ENCODE measurements at regions not wholly inside any gene's neighbourhood (a gene's known extent, or its start where the extent isn't known, plus 50 kb on each side); places are given as distances from the start of the nearest gene placed in this dataset.

DNA sequence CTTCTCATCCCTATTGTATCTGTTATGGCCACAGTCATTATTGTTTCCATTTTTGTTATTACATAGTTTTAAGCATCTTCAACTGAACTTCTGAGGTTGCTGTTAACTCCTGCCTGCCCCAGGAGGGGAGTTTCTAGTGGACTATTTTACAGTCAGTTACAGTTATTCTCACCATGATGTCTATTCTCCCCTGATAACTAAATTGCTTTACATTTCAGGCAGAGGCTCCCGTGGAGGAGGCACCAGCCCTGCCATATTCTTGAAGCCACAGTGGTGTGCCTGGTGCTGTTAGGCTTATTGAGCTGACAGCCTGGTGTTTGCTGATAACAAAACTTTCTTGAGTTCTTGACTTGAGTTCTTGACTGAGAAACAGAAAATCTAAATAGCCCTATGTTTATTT, 256.4 kb downstream of the TFCP2L1 start:
- H3K27me3 ChIP-seq (ENCODE audit: insufficient read depth, insufficient read length) = peaks cover 20% of the 10 kb centered on the region
- H3K9ac ChIP-seq (ENCODE audit: insufficient read length, low read depth) = no peak overlapping the region
- no peak for DNase-seq (ENCODE audit: low read depth, low spot score)
- no peak overlapping the region for H3K4me3 ChIP-seq (ENCODE audit: insufficient read length, low read depth)
- TF ChIP-seq YY1 (IDR thresholded peaks at IDR 0.05; ENCODE audit: insufficient read depth, insufficient read length) (no peak), ZNF274 (IDR thresholded peaks at IDR 0.05; ENCODE audit: low read depth, low read length) (no peak), SUZ12 (IDR thresholded peaks at IDR 0.05; ENCODE audit: extremely low read depth, insufficient read depth, insufficient read length) (no peak)
- H3K9me3 ChIP-seq (ENCODE audit: insufficient read depth, low read length) = no peaks in the 10 kb centered on the region
- no peaks in the 10 kb centered on the region for H3K4me1 ChIP-seq (ENCODE audit: insufficient read depth, insufficient read length)
- H3K36me3 ChIP-seq (ENCODE audit: insufficient read depth, insufficient read length, low read length) = no peaks in the 10 kb centered on the region

DNA sequence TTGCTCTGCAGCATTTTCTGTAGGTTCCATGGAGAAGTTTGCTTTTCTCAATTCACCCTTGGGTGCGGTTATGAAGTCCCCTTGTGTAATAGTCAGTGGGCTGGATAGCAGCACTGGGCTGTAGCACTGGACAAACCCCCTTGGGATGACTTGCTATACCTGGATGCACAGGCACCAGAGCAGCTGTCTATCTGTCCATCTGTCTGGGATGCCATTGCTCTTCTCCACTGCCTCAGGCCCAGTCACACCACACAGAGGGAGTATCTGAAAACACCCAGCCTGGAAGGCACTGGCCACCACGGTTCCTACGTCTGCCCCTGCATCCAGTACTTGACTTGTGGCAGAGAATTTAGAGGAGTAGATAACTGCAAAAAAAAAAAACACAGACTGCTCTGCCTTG, 254.5 kb downstream of the TFCP2L1 start:
- no peaks in the 10 kb centered on the region for H3K36me3 ChIP-seq (ENCODE audit: insufficient read depth, insufficient read length, low read length)
- H3K27me3 ChIP-seq (ENCODE audit: insufficient read depth, insufficient read length) = peaks cover 30% of the 10 kb centered on the region
- no peak for DNase-seq (ENCODE audit: low read depth, low spot score)
- H3K4me3 ChIP-seq (ENCODE audit: insufficient read length, low read depth) = no peak overlapping the region
- no peaks in the 10 kb centered on the region for H3K4me1 ChIP-seq (ENCODE audit: insufficient read depth, insufficient read length)
- TF ChIP-seq SUZ12 (IDR thresholded peaks at IDR 0.05; ENCODE audit: extremely low read depth, insufficient read depth, insufficient read length) (no peak), YY1 (IDR thresholded peaks at IDR 0.05; ENCODE audit: insufficient read depth, insufficient read length) (no peak), ZNF274 (IDR thresholded peaks at IDR 0.05; ENCODE audit: low read depth, low read length) (no peak)
- no peak overlapping the region for H3K9ac ChIP-seq (ENCODE audit: insufficient read length, low read depth)
- no peaks in the 10 kb centered on the region for H3K9me3 ChIP-seq (ENCODE audit: insufficient read depth, low read length)

DNA sequence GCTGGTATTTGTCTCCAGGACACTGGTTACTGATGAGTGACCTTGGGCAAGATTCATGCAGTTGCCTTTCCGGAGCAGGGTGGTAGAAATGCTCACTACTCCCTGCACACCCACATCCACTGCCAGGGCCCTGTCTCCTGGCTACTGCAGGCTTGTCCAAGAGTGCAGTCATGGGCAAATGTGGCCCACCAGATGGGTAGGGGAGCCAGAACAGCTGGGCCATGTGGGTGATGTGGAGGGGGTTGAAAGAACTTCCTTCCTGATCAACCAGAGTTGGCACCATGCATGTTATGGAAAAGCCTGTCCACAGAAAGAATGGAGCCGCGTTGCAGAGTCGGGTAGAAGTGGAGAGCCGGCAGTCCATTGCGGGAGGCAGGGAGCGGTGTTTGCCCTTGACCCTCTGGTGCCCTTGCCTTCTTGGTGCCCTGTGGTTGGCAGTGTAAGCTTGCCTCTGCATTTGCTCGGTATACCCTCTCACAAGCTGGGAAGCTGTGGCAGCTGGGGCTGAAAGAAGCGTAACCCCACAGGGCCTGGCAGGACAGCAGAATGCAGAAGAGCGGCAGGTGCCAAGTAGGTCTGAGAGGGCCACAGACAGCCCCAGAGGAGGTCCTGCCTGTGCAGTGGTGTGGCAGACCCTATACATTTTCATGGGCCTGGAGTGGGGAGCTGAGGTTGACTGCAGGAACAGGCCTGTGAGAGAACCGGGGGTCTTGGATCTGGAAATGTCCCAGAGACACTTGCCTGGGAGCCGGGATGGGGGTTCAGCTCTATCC, 253.2 kb downstream of the TFCP2L1 start:
- TF ChIP-seq ZNF274 (IDR thresholded peaks at IDR 0.05; ENCODE audit: low read depth, low read length) (no peak), YY1 (IDR thresholded peaks at IDR 0.05; ENCODE audit: insufficient read depth, insufficient read length) (no peak), SUZ12 (IDR thresholded peaks at IDR 0.05; ENCODE audit: extremely low read depth, insufficient read depth, insufficient read length) (no peak)
- H3K9ac ChIP-seq (ENCODE audit: insufficient read length, low read depth) = no peak overlapping the region
- peaks cover 30% of the 10 kb centered on the region for H3K27me3 ChIP-seq (ENCODE audit: insufficient read depth, insufficient read length)
- H3K9me3 ChIP-seq (ENCODE audit: insufficient read depth, low read length) = no peaks in the 10 kb centered on the region
- no peaks in the 10 kb centered on the region for H3K4me1 ChIP-seq (ENCODE audit: insufficient read depth, insufficient read length)
- DNase-seq (ENCODE audit: low read depth, low spot score) = no peak
- H3K36me3 ChIP-seq (ENCODE audit: insufficient read depth, insufficient read length, low read length) = no peaks in the 10 kb centered on the region
- no peak overlapping the region for H3K4me3 ChIP-seq (ENCODE audit: insufficient read length, low read depth)

DNA sequence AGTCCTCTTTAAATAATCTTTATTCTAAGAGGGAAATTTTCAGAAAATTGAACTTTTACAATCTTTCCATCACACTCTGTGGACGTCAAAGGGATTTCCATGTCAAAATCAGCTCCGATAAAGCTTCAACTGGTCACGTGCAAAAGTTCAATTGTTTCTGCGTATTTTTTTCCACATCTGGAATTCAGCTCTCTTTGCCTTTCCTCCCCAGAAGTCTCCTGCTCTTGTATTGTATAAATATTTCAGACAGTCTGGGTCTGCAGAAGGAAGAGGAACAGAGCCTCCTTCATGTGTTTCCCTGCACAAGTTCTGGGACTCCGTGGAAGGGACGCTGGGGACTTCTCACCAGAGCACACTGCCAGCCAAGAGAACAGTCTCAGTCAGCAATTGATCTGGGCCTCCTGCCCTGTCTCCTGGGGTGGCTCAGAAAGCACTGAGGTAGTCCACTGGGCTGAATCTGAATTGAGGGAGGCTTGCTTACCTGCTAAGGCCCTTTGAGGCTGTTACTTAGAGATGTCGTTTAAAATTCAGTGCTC, 251.5 kb downstream of the TFCP2L1 start:
- TF ChIP-seq SUZ12 (IDR thresholded peaks at IDR 0.05; ENCODE audit: extremely low read depth, insufficient read depth, insufficient read length) = no peak
- no peak for TF ChIP-seq YY1 (IDR thresholded peaks at IDR 0.05; ENCODE audit: insufficient read depth, insufficient read length)
- no peak for TF ChIP-seq ZNF274 (IDR thresholded peaks at IDR 0.05; ENCODE audit: low read depth, low read length)
- Histone ChIP-seq H3K27me3 (ENCODE audit: insufficient read depth, insufficient read length) (peaks cover 36% of the 10 kb centered on the region), H3K36me3 (ENCODE audit: insufficient read depth, insufficient read length, low read length) (no peaks in the 10 kb centered on the region), H3K4me3 (ENCODE audit: insufficient read length, low read depth) (no peak overlapping the region), H3K9me3 (ENCODE audit: insufficient read depth, low read length) (no peaks in the 10 kb centered on the region), H3K9ac (ENCODE audit: insufficient read length, low read depth) (no peak overlapping the region), H3K4me1 (ENCODE audit: insufficient read depth, insufficient read length) (no peaks in the 10 kb centered on the region)
- DNase-seq (ENCODE audit: low read depth, low spot score) = no peak

DNA sequence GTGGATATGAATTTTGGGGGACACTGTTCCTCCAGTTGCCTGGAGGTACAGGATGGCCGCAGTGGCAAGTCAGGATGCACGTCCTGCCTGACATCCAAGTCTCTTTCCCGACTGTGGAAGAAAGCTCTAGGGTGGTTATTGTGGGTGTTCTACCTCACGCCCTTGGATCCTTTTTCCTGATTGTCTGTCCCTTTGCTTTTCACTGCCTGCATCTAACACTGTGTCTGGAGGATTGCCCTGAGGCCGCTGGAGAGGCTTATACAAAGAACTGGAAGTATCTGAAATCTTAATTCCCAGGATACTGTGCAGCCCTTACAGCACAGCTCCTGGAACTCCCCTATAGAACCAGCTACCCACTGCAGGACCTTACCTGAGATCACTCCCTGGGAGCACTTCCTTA, 250.5 kb downstream of the TFCP2L1 start:
- H3K9ac ChIP-seq (ENCODE audit: insufficient read length, low read depth) = no peak overlapping the region
- no peaks in the 10 kb centered on the region for H3K9me3 ChIP-seq (ENCODE audit: insufficient read depth, low read length)
- no peak for TF ChIP-seq ZNF274 (IDR thresholded peaks at IDR 0.05; ENCODE audit: low read depth, low read length)
- no peak for TF ChIP-seq SUZ12 (IDR thresholded peaks at IDR 0.05; ENCODE audit: extremely low read depth, insufficient read depth, insufficient read length)
- TF ChIP-seq YY1 (IDR thresholded peaks at IDR 0.05; ENCODE audit: insufficient read depth, insufficient read length) = no peak
- no peak overlapping the region for H3K4me3 ChIP-seq (ENCODE audit: insufficient read length, low read depth)
- H3K36me3 ChIP-seq (ENCODE audit: insufficient read depth, insufficient read length, low read length) = no peaks in the 10 kb centered on the region
- H3K27me3 ChIP-seq (ENCODE audit: insufficient read depth, insufficient read length) = peaks cover 37% of the 10 kb centered on the region
- no peak for DNase-seq (ENCODE audit: low read depth, low spot score)
- no peaks in the 10 kb centered on the region for H3K4me1 ChIP-seq (ENCODE audit: insufficient read depth, insufficient read length)

DNA sequence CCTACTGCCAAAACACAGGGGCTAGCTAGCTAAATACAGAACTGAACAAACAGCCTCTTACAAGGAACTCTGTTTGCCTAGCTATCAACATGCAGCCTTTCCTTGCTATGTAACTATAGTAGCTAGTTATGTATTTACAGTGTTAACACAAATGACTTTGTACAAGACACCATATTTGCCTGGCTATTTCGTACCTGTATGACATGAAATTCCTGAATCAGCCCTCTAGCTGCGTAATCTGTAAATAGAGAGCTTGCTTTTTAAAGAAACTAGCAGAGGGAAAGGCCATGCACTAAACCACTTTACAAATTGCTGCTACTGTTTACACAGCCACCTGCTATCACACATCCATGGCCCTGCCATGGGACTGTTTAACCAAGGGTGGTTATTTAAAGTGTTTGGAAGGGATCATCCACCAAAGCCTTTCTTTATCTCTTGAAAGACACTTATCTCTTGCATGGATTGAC, 248.7 kb downstream of the TFCP2L1 start:
- Histone ChIP-seq H3K36me3 (ENCODE audit: insufficient read depth, insufficient read length, low read length) (no peaks in the 10 kb centered on the region), H3K4me3 (ENCODE audit: insufficient read length, low read depth) (no peak overlapping the region), H3K4me1 (ENCODE audit: insufficient read depth, insufficient read length) (no peaks in the 10 kb centered on the region), H3K27me3 (ENCODE audit: insufficient read depth, insufficient read length) (peaks cover 35% of the 10 kb centered on the region), H3K9ac (ENCODE audit: insufficient read length, low read depth) (no peak overlapping the region), H3K9me3 (ENCODE audit: insufficient read depth, low read length) (no peaks in the 10 kb centered on the region)
- no peak for DNase-seq (ENCODE audit: low read depth, low spot score)
- TF ChIP-seq SUZ12 (IDR thresholded peaks at IDR 0.05; ENCODE audit: extremely low read depth, insufficient read depth, insufficient read length) (no peak), ZNF274 (IDR thresholded peaks at IDR 0.05; ENCODE audit: low read depth, low read length) (no peak), YY1 (IDR thresholded peaks at IDR 0.05; ENCODE audit: insufficient read depth, insufficient read length) (no peak)

DNA sequence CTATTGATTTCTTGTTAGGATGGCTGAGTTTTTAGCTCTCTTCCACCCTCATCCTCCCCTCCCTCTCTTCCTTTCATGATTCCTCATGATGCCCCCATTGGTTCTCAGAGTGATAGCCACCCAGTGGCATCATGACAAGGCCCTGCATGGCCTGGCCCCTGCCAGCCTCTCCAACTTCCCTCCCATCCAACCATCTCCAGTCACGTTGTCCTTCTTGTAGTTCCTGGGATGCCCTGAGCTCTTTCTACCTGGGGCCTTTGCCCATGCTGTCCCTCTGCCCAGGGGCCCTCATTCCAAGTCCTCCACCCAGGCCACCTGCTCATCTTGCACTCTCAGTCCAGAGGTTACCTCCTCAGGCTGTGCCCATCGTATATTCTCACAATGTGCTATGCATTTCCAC, 247.5 kb downstream of the TFCP2L1 start:
- no peaks in the 10 kb centered on the region for H3K36me3 ChIP-seq (ENCODE audit: insufficient read depth, insufficient read length, low read length)
- no peak overlapping the region for H3K4me3 ChIP-seq (ENCODE audit: insufficient read length, low read depth)
- TF ChIP-seq YY1 (IDR thresholded peaks at IDR 0.05; ENCODE audit: insufficient read depth, insufficient read length) (no peak), SUZ12 (IDR thresholded peaks at IDR 0.05; ENCODE audit: extremely low read depth, insufficient read depth, insufficient read length) (no peak), ZNF274 (IDR thresholded peaks at IDR 0.05; ENCODE audit: low read depth, low read length) (no peak)
- no peak overlapping the region for H3K9ac ChIP-seq (ENCODE audit: insufficient read length, low read depth)
- DNase-seq (ENCODE audit: low read depth, low spot score) = no peak
- peaks cover 23% of the 10 kb centered on the region for H3K27me3 ChIP-seq (ENCODE audit: insufficient read depth, insufficient read length)
- H3K9me3 ChIP-seq (ENCODE audit: insufficient read depth, low read length) = no peaks in the 10 kb centered on the region
- H3K4me1 ChIP-seq (ENCODE audit: insufficient read depth, insufficient read length) = no peaks in the 10 kb centered on the region
